Colonic mucosa (tissue), 4 donors: ENCODE measurements at regions not wholly inside any gene's neighbourhood (a gene's known extent, or its start where the extent isn't known, plus 50 kb on each side); places are given as distances from the start of the nearest gene placed in this dataset.

Source experiments
- DNase-seq: peaks from one replicate; pipeline ENCODE4 v3.0.0-alpha.2; 2020
- H3K27ac ChIP-seq: fragments of 200-600 bp; one replicate; pipeline ENCODE4 v1.8.0; 2021
- H3K27me3 ChIP-seq: fragments of 200-600 bp; one replicate; pipeline ENCODE4 v1.8.0; 2021
- H3K36me3 ChIP-seq: fragments of 200-600 bp; one replicate; pipeline ENCODE4 v1.8.0; 2021
- H3K4me1 ChIP-seq: fragments of 200-600 bp; one replicate; pipeline ENCODE4 v1.8.0; 2021; ENCODE audit warnings: mild to moderate bottlenecking
- H3K4me3 ChIP-seq: fragments of 200-600 bp; one replicate; pipeline ENCODE4 v1.8.0; 2021
- H3K9ac ChIP-seq, 2 donors: one replicate each; pipeline ENCODE4 v1.7.0; 2013; ENCODE audit warnings: control low read depth in 2 of 2, low read depth in 2 of 2, low read length in 2 of 2
- H3K9me3 ChIP-seq: fragments of 200-600 bp; one replicate; pipeline ENCODE4 v1.8.0; 2021
- CTCF ChIP-seq: fragments of 200-600 bp; IDR thresholded peaks from one replicate; pipeline ENCODE4 v1.8.0; 2022; ENCODE audit warnings: antibody characterized with exemption, mild to moderate bottlenecking
- intact Hi-C: fragments of 100-400 bp; cut with DNase I; formaldehyde crosslinking; loops from one replicate; pipeline ENCODE4 v1.14.1; 2022
- donor health status: healthy.
- donor health status: DM: no; HTN: no; CAD: no.
- donor health status: DM: no; HTN: no; CAD: no.

DNA sequence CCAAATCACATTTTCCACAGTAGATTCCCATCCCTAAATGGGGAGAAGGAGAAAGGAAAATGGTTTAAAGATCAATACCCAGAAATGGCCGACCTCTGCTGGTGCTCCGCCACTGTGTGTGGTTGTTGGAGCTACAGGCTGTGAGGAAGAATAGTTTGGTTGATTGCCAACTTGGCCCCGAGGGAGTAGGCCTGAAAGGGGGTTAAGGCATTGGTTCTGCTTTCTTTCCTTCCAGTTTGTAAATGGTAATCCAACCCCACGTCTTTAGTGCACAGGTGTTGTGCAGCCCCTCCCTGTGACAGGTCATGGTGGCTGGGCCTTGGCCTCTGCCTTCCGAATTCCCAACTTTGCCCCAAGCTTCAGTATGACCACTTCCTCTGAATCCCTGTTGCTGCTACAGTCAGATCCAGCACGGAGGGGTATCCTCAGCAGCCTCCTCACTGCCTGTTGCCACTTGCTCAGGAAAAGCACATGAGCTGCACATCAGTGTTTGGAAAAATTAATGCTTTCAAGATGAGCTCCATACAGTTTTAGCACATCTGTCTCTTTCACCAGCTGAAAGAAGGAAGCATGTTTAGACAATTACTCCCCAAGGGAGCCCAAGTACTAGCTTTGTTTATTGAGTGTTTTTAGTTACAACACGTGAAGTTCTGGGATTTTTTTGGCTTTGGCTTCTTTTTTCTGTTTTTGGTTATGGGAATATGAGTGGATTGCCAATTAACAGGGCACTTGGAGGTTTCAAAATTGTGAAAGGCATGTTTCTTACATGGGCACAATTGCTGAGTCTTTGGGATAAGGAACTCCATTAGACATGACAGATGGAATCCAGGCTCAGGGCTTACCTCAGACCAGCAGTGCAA is 92.3 kb upstream of the ROPN1 start:
- no peaks in the 10 kb centered on the region for H3K9me3 ChIP-seq
- no peaks in the 10 kb centered on the region for H3K27me3 ChIP-seq
- no peak overlapping the region for H3K27ac ChIP-seq
- H3K36me3 ChIP-seq = no peaks in the 10 kb centered on the region
- H3K4me3 ChIP-seq = no peak overlapping the region
- intact Hi-C loops = no loop called here
- no peak for TF ChIP-seq CTCF
- no peaks in the 10 kb centered on the region for H3K4me1 ChIP-seq
- DNase-seq = no peak
- no peak overlapping the region for H3K9ac ChIP-seq

- Histone ChIP-seq H3K4me1 (no peaks in the 10 kb centered on the region), H3K9me3 (no peaks in the 10 kb centered on the region), H3K27ac (no peak overlapping the region), H3K27me3 (no peaks in the 10 kb centered on the region), H3K4me3 (no peak overlapping the region), H3K36me3 (no peaks in the 10 kb centered on the region), H3K9ac (no peak overlapping the region)
- DNase-seq = no peak
- intact Hi-C loops = no loop called here
- TF ChIP-seq CTCF = no peak
These were observed 96.9 kb upstream of the ROPN1 start for GRCh38 chr3:124088801-124089200.

DNA sequence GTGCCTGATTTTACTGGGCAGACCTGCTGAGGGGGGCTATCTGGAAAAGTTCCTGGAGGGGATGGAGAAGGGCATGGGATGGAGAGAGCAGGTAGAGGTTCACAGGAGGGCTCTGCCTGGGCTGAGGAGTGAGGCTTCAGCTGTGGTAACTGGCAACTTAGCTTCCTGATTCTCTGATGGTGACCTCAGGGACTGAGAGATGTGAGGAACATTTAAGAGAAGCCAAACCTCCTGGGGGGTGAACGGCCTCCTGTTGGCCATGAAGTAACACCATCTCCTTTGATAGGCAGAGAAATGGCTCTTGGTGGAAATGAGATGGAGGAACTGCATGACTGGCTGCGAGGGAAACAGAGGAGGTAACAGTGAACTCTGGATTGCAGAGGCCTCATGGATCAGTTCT is 97.3 kb upstream of the ROPN1 start:
- Histone ChIP-seq H3K9ac (no peak overlapping the region), H3K27ac (no peak overlapping the region), H3K9me3 (no peaks in the 10 kb centered on the region), H3K4me3 (no peak overlapping the region), H3K27me3 (no peaks in the 10 kb centered on the region), H3K36me3 (no peaks in the 10 kb centered on the region), H3K4me1 (no peaks in the 10 kb centered on the region)
- intact Hi-C loops = no loop called here
- no peak for DNase-seq
- TF ChIP-seq CTCF = no peak

DNA sequence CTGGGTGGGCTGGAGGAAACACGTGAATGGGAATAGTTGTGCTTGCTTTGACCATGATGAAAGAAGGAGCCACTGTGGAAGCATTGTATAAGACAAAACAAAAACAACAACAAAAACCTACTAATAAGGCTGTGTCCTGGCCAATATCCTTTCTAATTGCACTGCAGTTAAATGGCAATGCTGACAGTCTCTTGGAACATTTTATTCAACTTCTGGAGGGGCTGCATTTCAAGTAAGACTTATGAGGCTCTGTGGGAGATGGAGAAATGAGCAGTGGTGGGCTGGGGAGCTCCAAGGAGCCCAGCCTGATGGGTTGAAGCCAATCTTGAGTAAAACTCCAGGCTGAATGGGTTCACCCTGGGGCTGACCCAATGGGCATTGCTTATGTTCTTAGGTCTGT is 99.8 kb upstream of the ROPN1 start:
- Histone ChIP-seq H3K27ac (no peak overlapping the region), H3K9me3 (no peaks in the 10 kb centered on the region), H3K9ac (no peak overlapping the region), H3K4me1 (no peaks in the 10 kb centered on the region), H3K27me3 (no peaks in the 10 kb centered on the region), H3K36me3 (no peaks in the 10 kb centered on the region), H3K4me3 (no peak overlapping the region)
- TF ChIP-seq CTCF = no peak
- intact Hi-C loops = loop anchor here (10.0 kb wide), 1 partner anchor 193 kb away; no protein-coding TSS in a partner anchor
- DNase-seq = no peak

GRCh38 chr3:124092811-124093210 is 100.9 kb upstream of the ROPN1 start:
- TF ChIP-seq CTCF = no peak
- DNase-seq = no peak
- no peaks in the 10 kb centered on the region for H3K4me1 ChIP-seq
- H3K36me3 ChIP-seq = no peaks in the 10 kb centered on the region
- no peak overlapping the region for H3K4me3 ChIP-seq
- no peaks in the 10 kb centered on the region for H3K27me3 ChIP-seq
- H3K9ac ChIP-seq = no peak overlapping the region
- no peak overlapping the region for H3K27ac ChIP-seq
- no peaks in the 10 kb centered on the region for H3K9me3 ChIP-seq
- intact Hi-C loops = loop anchor here (10.0 kb wide), 1 partner anchor 192 kb away; no protein-coding TSS in a partner anchor
